ENCODE measurements at regions not wholly inside any gene's neighbourhood (a gene's known extent, or its start where the extent isn't known, plus 50 kb on each side); places are given as distances from the start of the nearest gene placed in this dataset.

DNA sequence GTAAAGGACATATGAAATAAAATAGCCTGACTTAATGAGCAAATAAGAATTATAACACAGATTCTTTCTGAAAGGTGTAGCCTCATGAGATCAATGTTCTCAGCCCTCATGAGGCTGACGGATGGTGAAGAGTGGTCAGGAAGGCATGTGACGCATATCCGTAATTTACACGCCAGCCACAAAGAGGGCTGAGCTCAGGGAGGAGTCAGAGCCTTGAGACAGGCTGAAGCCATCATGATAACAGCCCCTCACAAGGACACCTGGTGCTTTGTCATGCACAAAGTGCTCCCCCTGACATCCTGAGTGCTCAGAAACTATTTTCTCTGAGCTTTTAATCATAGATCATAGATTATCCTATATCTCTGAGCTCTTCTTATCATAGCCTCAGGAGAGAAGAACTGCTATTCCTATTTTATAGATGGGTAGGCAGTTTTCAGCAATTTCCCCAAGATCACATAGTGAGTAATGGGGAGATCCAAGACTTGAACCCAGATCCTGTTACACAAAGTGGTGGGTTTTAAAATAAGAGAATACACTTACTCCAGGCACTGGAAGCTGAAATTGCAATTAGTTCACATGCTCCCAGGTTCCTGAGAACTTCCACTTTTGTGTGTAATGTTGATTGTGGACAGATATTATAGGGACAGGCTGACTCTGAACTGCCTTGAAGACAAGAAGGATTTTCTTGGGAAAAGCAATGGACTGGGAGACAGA is 267.1 kb downstream of the RPLP1 start:
- intact Hi-C loops (cut with micrococcal nuclease) (no loop called here), dilution Hi-C loops (cut with HindIII; ENCODE audit: low sequenced_read_pairs, unreplicated experiment) (no loop called here)
- no peaks in the 10 kb centered on the region for H3K9me1 ChIP-seq (ENCODE audit: insufficient read depth, low read length)

More for the DNA sequence above, 267.1 kb downstream of the RPLP1 start:
- Histone ChIP-seq H2BK15ac (ENCODE audit: low read depth, low read length) (no peak overlapping the region), H2BK120ac (ENCODE audit: low read depth, low read length) (no peak overlapping the region), H3K4ac (ENCODE audit: low read depth, low read length) (no peak overlapping the region), H4K20me1 (ENCODE audit: insufficient read depth, low read length) (no peaks in the 10 kb centered on the region), H3K4me2 (ENCODE audit: low read depth, low read length) (no peak overlapping the region), H2AK9ac (replicated peaks; ENCODE audit: low read depth, low read length, poor library complexity) (no peak overlapping the region), H3K4me3 (ENCODE audit: insufficient read depth, low read depth, low read length) (no peak overlapping the region), H3K27ac (ENCODE audit: insufficient read depth, low read length) (no peak overlapping the region), H3K27me3 (ENCODE audit: control insufficient read depth, insufficient read depth, low read length) (peaks cover 52% of the 10 kb centered on the region), H3K18ac (ENCODE audit: low read depth, low read length) (no peak overlapping the region), H4K5ac (ENCODE audit: low read depth, low read length) (no peak overlapping the region), H3K23ac (ENCODE audit: low read depth, low read length) (no peak overlapping the region), H4K8ac (ENCODE audit: low read depth in 2 of 2, low read length in 2 of 2) (no peak overlapping the region), H3K79me1 (ENCODE audit: low read depth in 1 of 2, low read length in 2 of 2) (no peaks in the 10 kb centered on the region), H3K4me1 (ENCODE audit: control insufficient read depth, insufficient read depth, low read length) (no peaks in the 10 kb centered on the region; the same call in 1 of the 2 replicates), H3K14ac (replicated peaks; ENCODE audit: low read depth, low read length) (no peak overlapping the region), H3K56ac (ENCODE audit: extremely low read depth, insufficient read depth, low read length) (no peak overlapping the region), H2BK20ac (ENCODE audit: low read depth, low read length) (no peak overlapping the region), H3K36me3 (ENCODE audit: control insufficient read depth, insufficient read depth, low read length) (no peaks in the 10 kb centered on the region), H2BK5ac (ENCODE audit: low read depth, low read length, poor library complexity, severe bottlenecking) (no peak overlapping the region), H4K91ac (ENCODE audit: insufficient read depth, low read depth, low read length) (no peak overlapping the region), H3K9ac (ENCODE audit: low read depth, low read length) (no peak overlapping the region), H2AFZ (replicated peaks; ENCODE audit: low read length, poor library complexity) (no peak overlapping the region), H3K9me3 (ENCODE audit: control insufficient read depth, insufficient read depth, low read length) (no peaks in the 10 kb centered on the region), H2AK5ac (ENCODE audit: low read depth, low read length) (no peak overlapping the region)
- WGBS, 2 experiments (ENCODE audit: extremely low coverage in 2 of 2, insufficient read length in 1 of 2), result 90% methylated on average over 2 of the region's 4 CpGs; no CpG with 5 or more reads in 1 of the 2 experiments
- TF ChIP-seq, protein P1, sequence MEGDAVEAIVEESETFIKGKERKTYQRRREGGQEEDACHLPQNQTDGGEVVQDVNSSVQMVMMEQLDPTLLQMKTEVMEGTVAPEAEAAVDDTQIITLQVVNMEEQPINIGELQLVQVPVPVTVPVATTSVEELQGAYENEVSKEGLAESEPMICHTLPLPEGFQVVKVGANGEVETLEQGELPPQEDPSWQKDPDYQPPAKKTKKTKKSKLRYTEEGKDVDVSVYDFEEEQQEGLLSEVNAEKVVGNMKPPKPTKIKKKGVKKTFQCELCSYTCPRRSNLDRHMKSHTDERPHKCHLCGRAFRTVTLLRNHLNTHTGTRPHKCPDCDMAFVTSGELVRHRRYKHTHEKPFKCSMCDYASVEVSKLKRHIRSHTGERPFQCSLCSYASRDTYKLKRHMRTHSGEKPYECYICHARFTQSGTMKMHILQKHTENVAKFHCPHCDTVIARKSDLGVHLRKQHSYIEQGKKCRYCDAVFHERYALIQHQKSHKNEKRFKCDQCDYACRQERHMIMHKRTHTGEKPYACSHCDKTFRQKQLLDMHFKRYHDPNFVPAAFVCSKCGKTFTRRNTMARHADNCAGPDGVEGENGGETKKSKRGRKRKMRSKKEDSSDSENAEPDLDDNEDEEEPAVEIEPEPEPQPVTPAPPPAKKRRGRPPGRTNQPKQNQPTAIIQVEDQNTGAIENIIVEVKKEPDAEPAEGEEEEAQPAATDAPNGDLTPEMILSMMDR (conservative IDR thresholded peaks at IDR 0.05; ENCODE audit: low read depth, low read length), result no peak
- CTCF ChIA-PET, result no interaction called here
- ATAC-seq (ENCODE audit: low read depth) (no peak), DNase-seq (no peak)
- BruUV-seq (replicated peaks), result no TSS peak
- in situ Hi-C loops (cut with MboI; ENCODE audit: low sequenced_read_pairs), result loop anchor here (10.0 kb wide), 1 partner anchor 765 kb away; no protein-coding TSS in a partner anchor
- POLR2A ChIA-PET (ENCODE audit: unreplicated experiment), result no interaction called here
